Adrenal gland (tissue), 5 donors: ENCODE measurements at regions not wholly inside any gene's neighbourhood (a gene's known extent, or its start where the extent isn't known, plus 50 kb on each side); places are given as distances from the start of the nearest gene placed in this dataset.

Source experiments
- POLR2A ChIP-seq, 2 donors: fragments of 450-650 bp; IDR thresholded peaks; one replicate each; pipeline ENCODE4 v1.6.1; 2017; ENCODE audit warnings: antibody characterized with exemption in 2 of 2, mild to moderate bottlenecking in 2 of 2, moderate library complexity in 1 of 2
- TF ChIP-seq, protein P1 (sequence below), 6 experiments: fragments of 450-650 bp in 4 of 6; fragments of 200-600 bp in 2 of 6; sonication (generic) in 1 of 6; IDR thresholded peaks; 1 replicate in 5 of 6; 2 replicates in 1 of 6; pipeline versions ENCODE4 v1.5.1 to v1.8.0; 2016 to 2021; ENCODE audit warnings: antibody characterized with exemption in 6 of 6, mild to moderate bottlenecking in 2 of 6, moderate library complexity in 1 of 6
- donor health status: DM: no; HTN: no; CAD: no.

DNA sequence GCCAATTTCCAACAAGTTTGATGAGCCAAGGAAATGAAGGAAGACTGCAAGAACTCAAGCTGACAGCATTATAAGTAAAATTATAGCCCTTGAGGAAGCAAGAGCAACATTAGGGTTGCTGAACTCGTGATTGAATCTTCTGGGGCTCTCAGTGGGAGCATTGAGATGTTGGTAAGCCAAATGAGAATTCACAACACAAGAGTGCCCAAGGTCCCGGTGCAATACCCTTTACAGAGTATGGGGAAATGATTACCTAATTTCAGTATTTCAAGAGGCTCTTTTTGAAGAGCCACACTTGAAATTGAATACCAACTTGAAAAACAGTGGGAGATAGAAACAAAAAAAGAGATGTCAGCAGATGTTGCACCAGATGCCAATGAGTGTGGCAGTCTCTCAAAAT lies 554.5 kb downstream of the STK39 start:
- TF ChIP-seq, protein P1, sequence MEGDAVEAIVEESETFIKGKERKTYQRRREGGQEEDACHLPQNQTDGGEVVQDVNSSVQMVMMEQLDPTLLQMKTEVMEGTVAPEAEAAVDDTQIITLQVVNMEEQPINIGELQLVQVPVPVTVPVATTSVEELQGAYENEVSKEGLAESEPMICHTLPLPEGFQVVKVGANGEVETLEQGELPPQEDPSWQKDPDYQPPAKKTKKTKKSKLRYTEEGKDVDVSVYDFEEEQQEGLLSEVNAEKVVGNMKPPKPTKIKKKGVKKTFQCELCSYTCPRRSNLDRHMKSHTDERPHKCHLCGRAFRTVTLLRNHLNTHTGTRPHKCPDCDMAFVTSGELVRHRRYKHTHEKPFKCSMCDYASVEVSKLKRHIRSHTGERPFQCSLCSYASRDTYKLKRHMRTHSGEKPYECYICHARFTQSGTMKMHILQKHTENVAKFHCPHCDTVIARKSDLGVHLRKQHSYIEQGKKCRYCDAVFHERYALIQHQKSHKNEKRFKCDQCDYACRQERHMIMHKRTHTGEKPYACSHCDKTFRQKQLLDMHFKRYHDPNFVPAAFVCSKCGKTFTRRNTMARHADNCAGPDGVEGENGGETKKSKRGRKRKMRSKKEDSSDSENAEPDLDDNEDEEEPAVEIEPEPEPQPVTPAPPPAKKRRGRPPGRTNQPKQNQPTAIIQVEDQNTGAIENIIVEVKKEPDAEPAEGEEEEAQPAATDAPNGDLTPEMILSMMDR (IDR thresholded peaks at IDR 0.05) = no peak
- TF ChIP-seq POLR2A (IDR thresholded peaks at IDR 0.05) = no peak
